Common myeloid progenitor, CD34-positive (primary cell): ENCODE measurements at regions not wholly inside any gene's neighbourhood (a gene's known extent, or its start where the extent isn't known, plus 50 kb on each side); places are given as distances from the start of the nearest gene placed in this dataset.

Experiments
- CTCF ChIA-PET: fragments of 350-600 bp; sonication (Branson Sonifier 250); formaldehyde crosslinking; loops from one replicate; lab custom pipeline; 2021; ENCODE audit warnings: antibody characterized with exemption; lab: Charles Lee
- POLR2A ChIA-PET: fragments of 350-600 bp; sonication (Branson Sonifier 250); formaldehyde crosslinking; loops from one replicate; lab custom pipeline; 2021; ENCODE audit warnings: antibody characterized with exemption; lab: Charles Lee
- DNase-seq, 3 donors: peaks; one replicate each; pipeline versions ENCODE4 v3.0.0 to v3.0.0-alpha.2; 2013
- H3K27ac ChIP-seq, 2 experiments: 1 replicate in 1 of 2; 2 replicates in 1 of 2; pipeline ENCODE4 v1.7.0; 2013; ENCODE audit warnings: inconsistent platforms in 2 of 2, low read length in 2 of 2, mild to moderate bottlenecking in 2 of 2, low read depth in 1 of 2, moderate library complexity in 1 of 2; ENCODE audit not compliant: severe bottlenecking in 2 of 2, insufficient read depth in 1 of 2, poor library complexity in 1 of 2
- H3K27me3 ChIP-seq, 5 experiments: replicated peaks in 2 of 5; 1 replicate in 3 of 5; 2 replicates in 2 of 5; pipeline versions ENCODE4 v1.6.1 to v1.7.0; 2013; ENCODE audit warnings: low read length in 4 of 5, mild to moderate bottlenecking in 2 of 5, moderate library complexity in 2 of 5, inconsistent platforms in 1 of 5; ENCODE audit not compliant: insufficient read depth in 5 of 5, control insufficient read depth in 4 of 5
- H3K36me3 ChIP-seq, 4 experiments: 1 replicate in 2 of 4; 2 replicates in 2 of 4; pipeline versions ENCODE4 v1.6.1 to v1.7.0; 2013; ENCODE audit warnings: low read length in 3 of 4, control low read depth in 1 of 4, mild to moderate bottlenecking in 1 of 4; ENCODE audit not compliant: control insufficient read depth in 4 of 4, insufficient read depth in 4 of 4
- H3K4me1 ChIP-seq, 4 experiments: 1 replicate in 3 of 4; 2 replicates in 1 of 4; pipeline versions ENCODE4 v1.6.1 to v1.7.1; 2013; ENCODE audit warnings: low read length in 3 of 4, mild to moderate bottlenecking in 3 of 4, control low read depth in 1 of 4, inconsistent platforms in 1 of 4, moderate library complexity in 1 of 4; ENCODE audit not compliant: control insufficient read depth in 4 of 4, insufficient read depth in 4 of 4; ENCODE audit errors: control extremely low read depth in 1 of 4
- H3K4me3 ChIP-seq, 7 experiments: 1 replicate in 4 of 7; 2 replicates in 3 of 7; pipeline versions ENCODE4 v1.5.1 to v1.7.0; 2013; ENCODE audit warnings: mild to moderate bottlenecking in 7 of 7, low read length in 6 of 7, moderate library complexity in 6 of 7, inconsistent platforms in 2 of 7, low read depth in 2 of 7, control low read depth in 1 of 7; ENCODE audit not compliant: insufficient read depth in 4 of 7, control insufficient read depth in 1 of 7; ENCODE audit errors: extremely low read depth in 1 of 7
- H3K9me3 ChIP-seq, 5 experiments: 1 replicate in 4 of 5; 2 replicates in 1 of 5; pipeline versions ENCODE4 v1.6.1 to v1.7.1; 2013; ENCODE audit warnings: low read length in 4 of 5, mild to moderate bottlenecking in 2 of 5, inconsistent platforms in 1 of 5, low read depth in 1 of 5, moderate library complexity in 1 of 5; ENCODE audit not compliant: control insufficient read depth in 4 of 5, insufficient read depth in 2 of 5; ENCODE audit errors: control extremely low read depth in 1 of 5
- WGBS: methylation state at CpG from one replicate; pipeline ENCODE4 v1.1.5; 2013; ENCODE audit not compliant: insufficient coverage; 5-methylcytosine and 5-hydroxymethylcytosine counted together

- no peaks in the 10 kb centered on the region for H3K36me3 ChIP-seq
- no peak overlapping the region for H3K4me3 ChIP-seq
- no peak overlapping the region for H3K27ac ChIP-seq
- CTCF ChIA-PET = interaction anchor here (0.6 to 1.3 kb wide), 4 partner anchors 11 to 48 kb away, joined by 3 to 4 read pairs (median 3); no protein-coding TSS in a partner anchor
- peaks cover 15 to 46% (median 29%) of the 10 kb centered on the region in 4 experiments for H3K4me1 ChIP-seq
- POLR2A ChIA-PET = interaction anchor here (0.7 kb wide), 1 partner anchor 52 kb away, joined by 4 read pairs; no protein-coding TSS in a partner anchor
- WGBS = 98% methylated on average over 4 of the region's 4 CpGs
- peaks cover 0 to 3% (median 0%) of the 10 kb centered on the region in 5 experiments for H3K9me3 ChIP-seq
- DNase-seq = peak in 1 of 3 donors; percentile 34
- no peaks in the 10 kb centered on the region for H3K27me3 ChIP-seq
Observed at GRCh38 chr2:136171223-136171622, 53.3 kb upstream of the CXCR4 start.

GRCh38 chr2:136168720-136169119, 50.8 kb upstream of the CXCR4 start:
- H3K27me3 ChIP-seq = no peaks in the 10 kb centered on the region
- H3K4me3 ChIP-seq = no peak overlapping the region
- peaks cover 15 to 39% (median 28%) of the 10 kb centered on the region in 4 experiments for H3K4me1 ChIP-seq
- no peaks in the 10 kb centered on the region for H3K36me3 ChIP-seq
- no peaks in the 10 kb centered on the region for H3K9me3 ChIP-seq
- POLR2A ChIA-PET = interaction anchor here (0.9 kb wide), 1 partner anchor 70 kb away, joined by 3 read pairs; no protein-coding TSS in a partner anchor
- DNase-seq = peak in 2 of 3 donors; percentile 56 to 65
- 73% methylated on average over 1 of the region's 5 CpGs for WGBS
- no peak overlapping the region for H3K27ac ChIP-seq
- CTCF ChIA-PET = interaction anchor here (0.8 to 1.7 kb wide), 6 partner anchors 23 to 185 kb away, joined by 3 to 6 read pairs (median 3); no protein-coding TSS in a partner anchor

GRCh38 chr2:136167721-136168475, 49.9 kb upstream of the CXCR4 start:
- DNase-seq = peak in 1 of 3 donors; percentile 26
- Histone ChIP-seq H3K36me3 (no peaks in the 10 kb centered on the region), H3K4me1 (peaks cover 9 to 33% (median 24%) of the 10 kb centered on the region in 4 experiments), H3K9me3 (no peaks in the 10 kb centered on the region), H3K27ac (no peak overlapping the region), H3K27me3 (no peaks in the 10 kb centered on the region), H3K4me3 (no peak overlapping the region)
- POLR2A ChIA-PET = interaction anchor here (0.9 kb wide), 1 partner anchor 71 kb away, joined by 3 read pairs; no protein-coding TSS in a partner anchor
- CTCF ChIA-PET = interaction anchor here (0.8 to 1.7 kb wide), 5 partner anchors 23 to 71 kb away, joined by 3 to 6 read pairs (median 3); no protein-coding TSS in a partner anchor
- WGBS = 54% methylated on average over 8 of the region's 8 CpGs
